Stomach (tissue), 8 donors: ENCODE measurements at regions not wholly inside any gene's neighbourhood (a gene's known extent, or its start where the extent isn't known, plus 50 kb on each side); places are given as distances from the start of the nearest gene placed in this dataset.

Experiments used
- DNase-seq, 2 donors: peaks; one replicate each; pipeline versions ENCODE4 v3.0.0 to v3.0.0-alpha.2; 2013 to 2019
- H3K27ac ChIP-seq, 5 donors: fragments of 200-600 bp in 4 of 5; sonication (generic) in 4 of 5; one replicate each; pipeline ENCODE4 v1.5.1; 2013 to 2019; ENCODE audit warnings: mild to moderate bottlenecking in 1 of 5, moderate library complexity in 1 of 5
- H3K27me3 ChIP-seq, 3 donors: fragments of 200-600 bp; sonication (generic); one replicate each; pipeline ENCODE4 v1.5.1; 2017 to 2019; ENCODE audit warnings: mixed run types in 1 of 3
- H3K36me3 ChIP-seq, 4 donors: fragments of 200-600 bp; sonication (generic); 1 replicate in 3 of 4; 2 replicates in 1 of 4; pipeline ENCODE4 v1.5.1; 2016 to 2019
- H3K4me1 ChIP-seq, 4 donors: fragments of 200-600 bp; sonication (generic); one replicate each; pipeline ENCODE4 v1.5.1; 2016 to 2019
- H3K4me3 ChIP-seq, 4 donors: fragments of 200-600 bp; sonication (generic) in 3 of 4; one replicate each; pipeline ENCODE4 v1.5.1; 2016 to 2019; ENCODE audit warnings: mild to moderate bottlenecking in 1 of 4
- H3K9me3 ChIP-seq, 4 donors: fragments of 200-600 bp; sonication (generic); one replicate each; pipeline ENCODE4 v1.5.1; 2016 to 2019
- EP300 ChIP-seq: sonication (generic); formaldehyde crosslinking; IDR thresholded peaks from one replicate; pipeline ENCODE4 v1.6.1; 2017; ENCODE audit warnings: antibody characterized with exemption
- POLR2A ChIP-seq, 4 donors: fragments of 450-650 bp; IDR thresholded peaks; one replicate each; pipeline ENCODE4 v1.6.1; 2016; ENCODE audit warnings: antibody characterized with exemption in 4 of 4, control low read depth in 2 of 4, mild to moderate bottlenecking in 1 of 4, moderate library complexity in 1 of 4
- POLR2AphosphoS5 ChIP-seq, 3 donors: sonication (generic); formaldehyde crosslinking; IDR thresholded peaks; one replicate each; pipeline ENCODE4 v1.6.1; 2016; ENCODE audit warnings: antibody characterized with exemption in 3 of 3
- WGBS, 5 donors: extraction: QIAGEN DNeasy Blood & Tissue Kit in 3 of 5; methylation state at CpG; one replicate each; pipeline versions ENCODE4 v1.1.5 to v1.1.7; 2013 to 2018; 5-methylcytosine and 5-hydroxymethylcytosine counted together
- intact Hi-C: fragments of 100-400 bp; cut with DNase I; formaldehyde crosslinking; loops from one replicate; pipeline ENCODE4 v1.15.1; 2023; ENCODE audit warnings: low total_unique reads
- TF ChIP-seq, protein P1 (sequence below), 7 experiments: fragments of 450-650 bp in 4 of 7; fragments of 200-600 bp in 3 of 7; sonication (generic) in 3 of 7; IDR thresholded peaks; one replicate each; pipeline ENCODE4 v1.5.1; 2016 to 2019; ENCODE audit warnings: antibody characterized with exemption in 7 of 7, control low read depth in 2 of 7, mild to moderate bottlenecking in 1 of 7
- donor health status: healthy with polysubstance abuse.
- donor health status: Bipolar disorder and iron deficiency.
- donor health status: healthy.

GRCh38 chrX:37904833-37905232, 57.5 kb upstream of the DYNLT3 start:
- Histone ChIP-seq H3K9me3 (no peaks in the 10 kb centered on the region), H3K36me3 (no peaks in the 10 kb centered on the region), H3K27ac (no peak overlapping the region), H3K4me1 (peaks cover 0 to 8% (median 6%) of the 10 kb centered on the region in 4 donors), H3K27me3 (peaks cover 0 to 16% (median 14%) of the 10 kb centered on the region in 3 donors), H3K4me3 (no peak overlapping the region)
- no peak for DNase-seq
- intact Hi-C loops: loop anchor here (10.0 kb wide), 1 partner anchor 160 kb away; no protein-coding TSS in a partner anchor
- 46 to 89% (median 79%) methylated on average over 1 to 2 of the region's 2 CpGs for WGBS, 5 donors
- TF ChIP-seq EP300 (no peak), POLR2A (IDR thresholded peaks at IDR 0.05) (no peak), POLR2AphosphoS5 (IDR thresholded peaks at IDR 0.05) (no peak)
- TF ChIP-seq, protein P1, sequence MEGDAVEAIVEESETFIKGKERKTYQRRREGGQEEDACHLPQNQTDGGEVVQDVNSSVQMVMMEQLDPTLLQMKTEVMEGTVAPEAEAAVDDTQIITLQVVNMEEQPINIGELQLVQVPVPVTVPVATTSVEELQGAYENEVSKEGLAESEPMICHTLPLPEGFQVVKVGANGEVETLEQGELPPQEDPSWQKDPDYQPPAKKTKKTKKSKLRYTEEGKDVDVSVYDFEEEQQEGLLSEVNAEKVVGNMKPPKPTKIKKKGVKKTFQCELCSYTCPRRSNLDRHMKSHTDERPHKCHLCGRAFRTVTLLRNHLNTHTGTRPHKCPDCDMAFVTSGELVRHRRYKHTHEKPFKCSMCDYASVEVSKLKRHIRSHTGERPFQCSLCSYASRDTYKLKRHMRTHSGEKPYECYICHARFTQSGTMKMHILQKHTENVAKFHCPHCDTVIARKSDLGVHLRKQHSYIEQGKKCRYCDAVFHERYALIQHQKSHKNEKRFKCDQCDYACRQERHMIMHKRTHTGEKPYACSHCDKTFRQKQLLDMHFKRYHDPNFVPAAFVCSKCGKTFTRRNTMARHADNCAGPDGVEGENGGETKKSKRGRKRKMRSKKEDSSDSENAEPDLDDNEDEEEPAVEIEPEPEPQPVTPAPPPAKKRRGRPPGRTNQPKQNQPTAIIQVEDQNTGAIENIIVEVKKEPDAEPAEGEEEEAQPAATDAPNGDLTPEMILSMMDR (IDR thresholded peaks at IDR 0.05): no peak

DNA sequence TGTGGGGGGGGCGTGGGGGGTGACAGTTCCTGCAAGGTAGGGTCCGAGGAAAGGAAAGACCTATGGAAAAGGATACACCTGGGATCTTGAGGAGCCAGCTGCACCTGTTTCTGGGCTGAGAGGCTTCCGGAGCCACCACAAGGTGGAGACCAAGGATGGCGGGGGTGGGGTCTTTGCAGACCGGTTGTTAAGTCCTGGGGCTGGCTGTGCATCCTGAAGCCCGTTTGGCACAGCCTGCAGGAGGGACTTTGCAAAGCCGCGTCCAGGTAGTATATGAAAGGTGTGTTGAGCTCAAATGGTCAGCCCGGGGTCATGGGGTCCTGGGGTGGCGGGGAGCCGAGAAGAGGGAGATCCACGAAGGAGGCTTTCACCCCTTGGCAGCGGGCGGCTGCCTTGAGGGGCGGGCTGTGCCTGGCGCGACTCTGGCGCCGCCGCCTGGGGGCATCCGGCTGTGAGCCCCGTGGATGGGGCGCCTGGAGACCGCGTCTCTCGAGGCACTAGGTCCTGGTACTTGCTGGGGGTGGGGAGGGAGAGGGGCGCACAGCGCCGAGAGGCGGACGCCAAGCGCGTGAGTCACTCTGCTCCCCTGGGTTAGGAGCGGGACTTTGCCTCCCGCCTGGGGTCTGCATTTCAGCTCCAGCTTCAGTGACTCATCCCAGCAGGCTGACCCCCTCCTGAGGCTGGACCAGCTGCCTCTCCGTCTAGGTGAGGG, 58.2 kb upstream of the DYNLT3 start:
- no peak overlapping the region for H3K27ac ChIP-seq
- 4 to 25% (median 15%) methylated on average over 8 to 36 of the region's 36 CpGs for WGBS, 5 donors
- intact Hi-C loops: loop anchor here (10.0 kb wide), 1 partner anchor 161 kb away; no protein-coding TSS in a partner anchor
- peaks cover 0 to 8% (median 6%) of the 10 kb centered on the region in 4 donors for H3K4me1 ChIP-seq
- H3K4me3 ChIP-seq: peak overlapping the region in 3 of 4 donors; percentile 20 to 35 (median 26)
- no peaks in the 10 kb centered on the region for H3K36me3 ChIP-seq
- TF ChIP-seq POLR2A (IDR thresholded peaks at IDR 0.05) (no peak), POLR2AphosphoS5 (IDR thresholded peaks at IDR 0.05) (no peak), EP300 (no peak)
- TF ChIP-seq, protein P1 (IDR thresholded peaks at IDR 0.05): no peak
- peaks cover 0 to 16% (median 14%) of the 10 kb centered on the region in 3 donors for H3K27me3 ChIP-seq
- peak; percentile 25 to 46 for DNase-seq
- no peaks in the 10 kb centered on the region for H3K9me3 ChIP-seq

DNA sequence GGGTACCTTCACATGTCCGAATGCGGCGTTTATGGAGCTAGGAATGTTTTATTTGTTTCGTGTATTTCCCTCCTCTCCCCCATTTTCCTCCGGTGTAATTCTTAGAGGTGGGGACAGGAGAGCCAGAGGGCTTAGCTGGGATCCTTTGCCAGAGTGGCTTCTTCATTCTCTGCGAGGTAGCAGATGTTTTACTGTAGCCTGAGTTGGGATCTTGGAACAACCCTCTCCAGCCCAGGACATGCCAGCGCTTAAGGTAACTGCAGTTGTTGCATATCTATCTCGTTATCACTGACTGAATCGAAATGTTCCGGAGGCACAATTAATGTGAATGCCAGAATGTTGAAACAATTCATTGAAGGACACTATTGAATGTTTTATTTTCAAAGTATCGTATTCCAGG, 59.0 kb upstream of the DYNLT3 start:
- H3K4me1 ChIP-seq: peaks cover 0 to 8% (median 6%) of the 10 kb centered on the region in 4 donors
- no peak overlapping the region for H3K27ac ChIP-seq
- peak overlapping the region in 1 of 4 donors; percentile 35 for H3K4me3 ChIP-seq
- no peak for DNase-seq
- H3K27me3 ChIP-seq: peaks cover 0 to 16% (median 14%) of the 10 kb centered on the region in 3 donors
- no peaks in the 10 kb centered on the region for H3K9me3 ChIP-seq
- intact Hi-C loops: loop anchor here (10.0 kb wide), 1 partner anchor 162 kb away; no protein-coding TSS in a partner anchor
- TF ChIP-seq EP300: no peak
- TF ChIP-seq, protein P1 (IDR thresholded peaks at IDR 0.05): no peak
- no peak for TF ChIP-seq POLR2A (IDR thresholded peaks at IDR 0.05)
- no peak for TF ChIP-seq POLR2AphosphoS5 (IDR thresholded peaks at IDR 0.05)
- H3K36me3 ChIP-seq: no peaks in the 10 kb centered on the region
- 18 to 43% (median 30%) methylated on average over 11 of the region's 11 CpGs for WGBS, 5 donors

DNA sequence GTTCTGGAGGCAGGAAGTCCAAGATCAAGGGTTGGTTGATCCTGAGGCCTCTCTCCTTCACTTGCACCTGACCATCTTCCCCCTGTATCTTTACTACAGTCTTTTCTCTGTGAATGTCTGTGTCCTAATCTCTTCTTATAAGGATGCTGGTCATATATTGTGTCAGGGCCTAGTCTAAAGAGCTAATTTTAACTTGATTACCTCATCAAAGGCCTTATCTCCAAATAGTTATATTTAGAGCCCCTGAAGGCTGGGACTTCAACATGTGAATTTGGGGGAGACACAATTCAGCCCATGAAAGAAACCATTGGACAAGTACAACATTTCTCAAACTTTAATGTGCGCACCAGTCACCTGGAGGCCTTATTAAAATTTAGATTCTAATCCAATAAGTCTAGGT, 62.8 kb upstream of the DYNLT3 start:
- H3K27ac ChIP-seq: no peak overlapping the region
- WGBS, 5 donors: 88 to 100% (median 92%) methylated on average over 1 of the region's 1 CpG
- H3K27me3 ChIP-seq: peaks cover 0 to 16% (median 13%) of the 10 kb centered on the region in 3 donors
- TF ChIP-seq, protein P1 (IDR thresholded peaks at IDR 0.05): no peak
- no peak for TF ChIP-seq POLR2A (IDR thresholded peaks at IDR 0.05)
- no peak for TF ChIP-seq POLR2AphosphoS5 (IDR thresholded peaks at IDR 0.05)
- no peak for TF ChIP-seq EP300
- no peak for DNase-seq
- intact Hi-C loops: no loop called here
- H3K36me3 ChIP-seq: no peaks in the 10 kb centered on the region
- H3K4me1 ChIP-seq: peaks cover 0 to 8% (median 6%) of the 10 kb centered on the region in 4 donors
- no peaks in the 10 kb centered on the region for H3K9me3 ChIP-seq
- H3K4me3 ChIP-seq: no peak overlapping the region
